Stimulated activated naive CD8-positive, alpha-beta T cell treated with anti-CD3 and anti-CD28 coated beads, Interleukin-15, amount 100 ng/mL, for 72 hours (primary cell): ENCODE measurements at regions not wholly inside any gene's neighbourhood (a gene's known extent, or its start where the extent isn't known, plus 50 kb on each side); places are given as distances from the start of the nearest gene placed in this dataset.
A peak's percentile ranks its signal among the peaks of the same experiment; 100 is the strongest.
"Not testable (repeated sequence)": the region's sequence is repeated elsewhere in the genome, so short reads cannot be mapped to it uniquely, and the experiment has no call there.

Experiments used
- ATAC-seq: fragments of 150-1000 bp; cut with Tn5 transposase; 2 replicates; pipeline ENCODE4 v1.10.0; 2021; ENCODE audit warnings: mild to moderate bottlenecking, moderate library complexity
- DNase-seq, 2 donors: peaks; one replicate each; pipeline ENCODE4 v3.0.0; 2021 to 2022
- H3K27ac Mint-ChIP-seq, 2 donors: one replicate each; pipeline ENCODE4 v1.8.0; 2022; ENCODE audit warnings: mild to moderate bottlenecking in 2 of 2, mixed read lengths in 2 of 2, moderate library complexity in 2 of 2
- H3K27me3 Mint-ChIP-seq: one replicate; pipeline ENCODE4 v1.8.0; 2022; ENCODE audit warnings: mixed read lengths
- H3K4me1 Mint-ChIP-seq: one replicate; pipeline ENCODE4 v1.8.0; 2022; ENCODE audit warnings: mild to moderate bottlenecking, mixed read lengths
- H3K4me3 Mint-ChIP-seq, 2 donors: one replicate each; pipeline ENCODE4 v1.8.0; 2022; ENCODE audit warnings: mild to moderate bottlenecking in 2 of 2, mixed read lengths in 2 of 2, moderate library complexity in 1 of 2
- H3K9me3 Mint-ChIP-seq, 2 donors: one replicate each; pipeline ENCODE4 v1.8.0; 2022; ENCODE audit warnings: mixed read lengths in 2 of 2

DNA sequence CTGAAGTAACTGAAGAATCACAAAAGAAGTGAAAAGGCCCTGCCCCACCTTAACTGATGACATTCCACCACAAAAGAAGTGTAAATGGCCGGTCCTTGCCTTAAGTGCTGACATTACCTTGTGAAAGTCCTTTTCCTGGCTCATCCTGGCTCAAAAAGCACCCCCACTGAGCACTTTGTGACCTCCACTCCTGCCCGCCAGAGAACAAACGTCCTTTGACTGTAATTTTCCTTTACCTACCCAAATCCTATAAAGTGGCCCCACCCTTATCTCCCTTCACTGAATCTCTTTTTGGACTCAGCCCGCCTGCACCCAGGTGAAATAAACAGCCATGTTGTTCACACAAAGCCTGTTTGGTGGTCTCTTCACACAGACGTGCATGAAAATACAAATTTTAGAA lies 549.9 kb upstream of the ADGRL2 start:
- not testable (repeated sequence) for H3K27me3 Mint-ChIP-seq, H3K27ac Mint-ChIP-seq, ATAC-seq, H3K4me3 Mint-ChIP-seq, DNase-seq, H3K4me1 Mint-ChIP-seq
- H3K9me3 Mint-ChIP-seq, result peaks cover 23 to 37% of the 10 kb centered on the region in 2 donors

- H3K4me1 Mint-ChIP-seq, DNase-seq, ATAC-seq, H3K27me3 Mint-ChIP-seq, H3K27ac Mint-ChIP-seq, H3K4me3 Mint-ChIP-seq: not testable (repeated sequence)
- peaks cover 17 to 36% of the 10 kb centered on the region in 2 donors for H3K9me3 Mint-ChIP-seq
Observed at GRCh38 chr1:81245084-81245715, 555.5 kb upstream of the ADGRL2 start.

DNA sequence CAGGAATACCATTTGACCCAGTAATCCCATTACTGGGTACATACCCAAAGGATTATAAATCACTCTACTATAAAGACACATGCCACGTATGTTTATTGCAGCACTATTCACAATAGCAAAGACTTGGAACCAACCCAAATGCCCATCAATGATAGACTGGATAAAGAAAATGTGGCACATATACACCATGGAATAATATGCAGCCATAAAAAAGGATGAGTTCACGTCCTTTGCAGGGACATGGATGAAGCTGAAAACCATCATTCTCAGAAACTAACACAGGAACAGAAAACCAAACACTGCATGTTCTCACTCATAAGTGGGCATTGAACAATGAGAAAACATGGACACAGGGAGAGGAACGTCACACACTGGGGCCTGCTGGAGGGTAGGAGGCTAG lies 556.1 kb upstream of the ADGRL2 start:
- ATAC-seq, H3K27me3 Mint-ChIP-seq, H3K4me1 Mint-ChIP-seq, H3K4me3 Mint-ChIP-seq, DNase-seq, H3K27ac Mint-ChIP-seq: not testable (repeated sequence)
- peaks cover 17 to 36% of the 10 kb centered on the region in 2 donors for H3K9me3 Mint-ChIP-seq

DNA sequence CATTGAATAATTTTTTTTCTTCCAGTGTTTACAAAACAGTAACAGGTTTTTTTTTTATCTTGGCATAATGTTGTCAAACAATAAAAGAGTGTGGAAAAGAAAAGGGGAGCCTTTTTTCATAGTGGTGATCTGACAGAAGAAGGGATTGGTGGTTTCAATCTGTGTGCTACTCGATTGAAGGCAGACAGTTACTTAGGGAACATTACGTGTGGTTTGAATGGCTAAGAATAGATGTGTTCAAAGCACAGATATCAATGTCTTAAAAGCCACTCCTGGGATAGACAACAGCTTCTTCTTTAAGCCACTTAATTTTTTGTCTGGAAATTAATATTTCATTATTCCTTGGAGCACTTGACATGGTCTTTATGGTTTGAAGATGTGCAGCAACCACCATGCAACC lies 558.6 kb upstream of the ADGRL2 start:
- no peaks in the 10 kb centered on the region for H3K4me1 Mint-ChIP-seq
- H3K27ac Mint-ChIP-seq, result no peak overlapping the region
- no peak for ATAC-seq
- no peaks in the 10 kb centered on the region for H3K27me3 Mint-ChIP-seq
- H3K9me3 Mint-ChIP-seq, result peaks cover 11 to 18% of the 10 kb centered on the region in 2 donors
- DNase-seq, result no peak
- H3K4me3 Mint-ChIP-seq, result no peak overlapping the region

DNA sequence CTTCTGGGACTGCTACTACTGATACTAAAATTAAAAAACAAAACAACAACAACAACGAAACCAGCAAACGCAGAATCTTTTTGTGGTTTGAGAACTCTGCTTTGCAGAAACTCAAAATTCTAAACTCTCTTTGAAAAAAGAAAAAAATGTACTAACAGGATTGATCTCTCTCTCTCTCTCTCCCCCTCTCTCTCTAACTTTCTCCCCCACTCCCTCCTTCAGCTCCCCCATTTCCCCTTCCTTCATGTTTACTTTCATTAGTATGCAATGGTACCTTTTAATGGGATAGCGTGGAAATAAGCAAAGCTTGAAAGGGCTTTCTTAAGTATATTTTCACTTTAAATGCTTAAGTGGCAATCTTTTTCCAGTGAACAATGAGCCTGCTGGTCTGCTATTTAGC lies 562.6 kb upstream of the ADGRL2 start:
- H3K27me3 Mint-ChIP-seq, result no peaks in the 10 kb centered on the region
- peak overlapping the region in 1 of 2 donors; percentile 55 for H3K27ac Mint-ChIP-seq
- ATAC-seq, result no peak
- no peaks in the 10 kb centered on the region for H3K9me3 Mint-ChIP-seq
- no peak for DNase-seq
- H3K4me3 Mint-ChIP-seq, result no peak overlapping the region
- no peaks in the 10 kb centered on the region for H3K4me1 Mint-ChIP-seq

- DNase-seq, result no peak
- H3K27ac Mint-ChIP-seq, result no peak overlapping the region
- H3K4me1 Mint-ChIP-seq, result no peaks in the 10 kb centered on the region
- no peaks in the 10 kb centered on the region for H3K9me3 Mint-ChIP-seq
- H3K4me3 Mint-ChIP-seq, result no peak overlapping the region
- no peak for ATAC-seq
- no peaks in the 10 kb centered on the region for H3K27me3 Mint-ChIP-seq
Observed at GRCh38 chr1:81237473-81238089, 563.2 kb upstream of the ADGRL2 start.

- no peak for ATAC-seq
- Mint-ChIP-seq H3K4me3 (no peak overlapping the region), H3K4me1 (no peaks in the 10 kb centered on the region), H3K27me3 (no peaks in the 10 kb centered on the region), H3K27ac (no peak overlapping the region), H3K9me3 (no peaks in the 10 kb centered on the region)
- DNase-seq, result no peak
Observed at GRCh38 chr1:81234237-81234636, 566.5 kb upstream of the ADGRL2 start.

GRCh38 chr1:81233591-81233990 lies 567.1 kb upstream of the ADGRL2 start:
- Mint-ChIP-seq H3K9me3 (no peaks in the 10 kb centered on the region), H3K4me1 (no peaks in the 10 kb centered on the region), H3K27ac (no peak overlapping the region), H3K4me3 (no peak overlapping the region), H3K27me3 (no peaks in the 10 kb centered on the region)
- ATAC-seq (no peak), DNase-seq (no peak)

- H3K27me3 Mint-ChIP-seq, result no peaks in the 10 kb centered on the region
- H3K27ac Mint-ChIP-seq, result no peak overlapping the region
- no peak for ATAC-seq
- no peak overlapping the region for H3K4me3 Mint-ChIP-seq
- H3K9me3 Mint-ChIP-seq, result no peaks in the 10 kb centered on the region
- no peak for DNase-seq
- H3K4me1 Mint-ChIP-seq, result no peaks in the 10 kb centered on the region
Observed at GRCh38 chr1:81232420-81232819, 568.3 kb upstream of the ADGRL2 start.

- no peaks in the 10 kb centered on the region for H3K27me3 Mint-ChIP-seq
- ATAC-seq (no peak), DNase-seq (no peak)
- H3K9me3 Mint-ChIP-seq, result no peaks in the 10 kb centered on the region
- H3K4me1 Mint-ChIP-seq, result no peaks in the 10 kb centered on the region
- H3K4me3 Mint-ChIP-seq, result no peak overlapping the region
- H3K27ac Mint-ChIP-seq, result no peak overlapping the region
Observed at GRCh38 chr1:81231729-81232038, 569.0 kb upstream of the ADGRL2 start.

GRCh38 chr1:81230983-81231728 lies 569.6 kb upstream of the ADGRL2 start:
- Mint-ChIP-seq H3K4me3 (no peak overlapping the region), H3K9me3 (no peaks in the 10 kb centered on the region), H3K27me3 (no peaks in the 10 kb centered on the region), H3K27ac (no peak overlapping the region), H3K4me1 (no peaks in the 10 kb centered on the region)
- no peak for ATAC-seq
- no peak for DNase-seq

- DNase-seq, result no peak
- H3K9me3 Mint-ChIP-seq, result no peaks in the 10 kb centered on the region
- no peaks in the 10 kb centered on the region for H3K27me3 Mint-ChIP-seq
- H3K4me3 Mint-ChIP-seq, result no peak overlapping the region
- no peaks in the 10 kb centered on the region for H3K4me1 Mint-ChIP-seq
- no peak overlapping the region for H3K27ac Mint-ChIP-seq
- ATAC-seq, result no peak
Observed at GRCh38 chr1:81228926-81229325, 571.8 kb upstream of the ADGRL2 start.

DNA sequence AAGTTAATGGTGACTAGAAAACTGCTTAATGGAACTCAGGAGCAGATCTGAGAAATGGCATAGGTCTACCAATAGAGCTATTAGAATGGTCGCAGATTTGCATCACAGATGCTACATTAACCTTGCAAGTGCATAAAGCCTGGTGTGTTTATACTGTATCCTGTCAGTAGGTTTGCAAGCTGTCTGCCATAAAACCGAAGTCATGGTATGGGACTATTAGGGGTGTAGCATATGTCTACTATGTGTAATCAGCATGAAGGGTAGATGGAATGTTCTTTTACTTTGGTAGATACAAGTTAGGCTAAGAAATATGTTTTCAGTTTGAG lies 574.2 kb upstream of the ADGRL2 start:
- ATAC-seq (no peak), DNase-seq (no peak)
- no peaks in the 10 kb centered on the region for H3K27me3 Mint-ChIP-seq
- H3K9me3 Mint-ChIP-seq, result no peaks in the 10 kb centered on the region
- H3K4me1 Mint-ChIP-seq, result no peaks in the 10 kb centered on the region
- H3K27ac Mint-ChIP-seq, result no peak overlapping the region
- H3K4me3 Mint-ChIP-seq, result no peak overlapping the region

DNA sequence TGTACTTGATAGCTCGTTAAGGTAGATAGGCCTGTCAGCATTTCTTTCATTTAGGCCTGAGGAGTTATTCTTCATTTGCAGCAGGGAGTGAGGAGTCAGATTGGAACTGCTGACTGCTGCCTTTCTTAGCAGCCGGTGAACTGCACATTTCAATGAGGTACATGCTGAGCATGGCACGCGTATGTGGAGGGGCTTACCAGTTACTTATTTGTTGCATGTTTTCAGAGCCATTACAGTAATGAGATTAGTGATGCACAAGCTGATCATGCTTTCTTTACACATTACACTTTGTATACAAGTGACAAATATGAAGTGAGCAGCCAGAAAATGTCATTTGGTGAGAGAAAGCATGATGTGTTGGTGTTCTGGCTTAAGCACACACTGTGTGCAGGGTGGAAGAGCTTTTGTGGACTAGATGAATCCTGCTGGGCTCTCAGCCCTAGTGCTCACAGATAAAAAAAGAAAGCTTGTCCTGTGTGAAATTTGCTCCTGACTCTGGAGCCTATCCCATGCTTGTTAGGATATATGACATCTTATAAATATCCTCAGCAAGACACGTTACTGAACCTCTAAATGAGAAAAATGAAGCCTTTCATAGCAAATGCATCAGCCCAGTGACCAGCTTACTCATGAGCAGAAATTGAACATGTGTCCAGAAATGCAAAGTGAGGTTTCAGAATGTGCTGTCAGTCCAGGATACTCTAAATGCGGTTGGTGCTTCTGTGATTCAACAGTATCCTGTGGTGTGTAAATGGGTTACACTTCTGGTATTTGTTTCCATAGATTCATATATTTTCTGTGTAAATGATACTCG lies 574.7 kb upstream of the ADGRL2 start:
- Mint-ChIP-seq H3K27ac (no peak overlapping the region), H3K9me3 (peaks cover 3 to 4% of the 10 kb centered on the region in 2 donors), H3K4me3 (no peak overlapping the region), H3K4me1 (no peaks in the 10 kb centered on the region), H3K27me3 (no peaks in the 10 kb centered on the region)
- DNase-seq, result no peak
- ATAC-seq, result no peak

- Mint-ChIP-seq H3K4me3 (no peak overlapping the region), H3K27me3 (no peaks in the 10 kb centered on the region), H3K27ac (no peak overlapping the region), H3K9me3 (peaks cover 4% of the 10 kb centered on the region in 2 donors), H3K4me1 (no peaks in the 10 kb centered on the region)
- ATAC-seq, result no peak
- DNase-seq, result no peak
Observed at GRCh38 chr1:81224222-81224621, 576.5 kb upstream of the ADGRL2 start.

- Mint-ChIP-seq H3K9me3 (peaks cover 4% of the 10 kb centered on the region in 2 donors), H3K4me1 (no peaks in the 10 kb centered on the region), H3K27ac (no peak overlapping the region), H3K27me3 (no peaks in the 10 kb centered on the region), H3K4me3 (no peak overlapping the region)
- DNase-seq (no peak), ATAC-seq (peak; percentile 15)
Observed at GRCh38 chr1:81221564-81221963, 579.2 kb upstream of the ADGRL2 start.
